ELR (cell line): ENCODE measurements at regions not wholly inside any gene's neighbourhood (a gene's known extent, or its start where the extent isn't known, plus 50 kb on each side); places are given as distances from the start of the nearest gene placed in this dataset.
A peak's percentile ranks its signal among the peaks of the same experiment; 100 is the strongest.

ENCODE experiments used
- DNase-seq: peaks from one replicate; pipeline ENCODE4 v3.0.0-alpha.2; 2015; ENCODE audit warnings: low read depth

- DNase-seq = no peak
Observed at GRCh38 chr16:73882033-73882432, 414.6 kb upstream of the PSMD7 start.

- no peak for DNase-seq
Observed at GRCh38 chr16:73879621-73880020, 417.0 kb upstream of the PSMD7 start.

GRCh38 chr16:73878611-73879010 lies 418.0 kb upstream of the PSMD7 start:
- DNase-seq = peak; percentile 64

GRCh38 chr16:73877150-73877549 lies 419.5 kb upstream of the PSMD7 start:
- no peak for DNase-seq

- DNase-seq = no peak
Observed at GRCh38 chr16:73875996-73876690, 420.5 kb upstream of the PSMD7 start.

GRCh38 chr16:73874324-73874723 lies 422.3 kb upstream of the PSMD7 start:
- no peak for DNase-seq

GRCh38 chr16:73873643-73874042 lies 423.0 kb upstream of the PSMD7 start:
- DNase-seq = no peak

- DNase-seq = no peak
Observed at GRCh38 chr16:73872856-73873255, 423.8 kb upstream of the PSMD7 start.

- DNase-seq = no peak
Observed at GRCh38 chr16:73871088-73871733, 425.4 kb upstream of the PSMD7 start.

GRCh38 chr16:73869126-73869525 lies 427.5 kb upstream of the PSMD7 start:
- no peak for DNase-seq

- no peak for DNase-seq
Observed at GRCh38 chr16:73864868-73865267, 431.7 kb upstream of the PSMD7 start.

GRCh38 chr16:73858326-73858725 lies 438.3 kb upstream of the PSMD7 start:
- no peak for DNase-seq

- no peak for DNase-seq
Observed at GRCh38 chr16:73853968-73854367, 442.6 kb upstream of the PSMD7 start.

GRCh38 chr16:73852561-73852960 lies 444.1 kb upstream of the PSMD7 start:
- no peak for DNase-seq

- DNase-seq = no peak
Observed at GRCh38 chr16:73848993-73849392, 447.6 kb upstream of the PSMD7 start.

- DNase-seq = no peak
Observed at GRCh38 chr16:73847090-73847489, 449.5 kb upstream of the PSMD7 start.

- DNase-seq = no peak
Observed at GRCh38 chr16:73846356-73846755, 450.3 kb upstream of the PSMD7 start.

- DNase-seq = no peak
Observed at GRCh38 chr16:73846007-73846330, 450.6 kb upstream of the PSMD7 start.

GRCh38 chr16:73845238-73846006 lies 451.2 kb upstream of the PSMD7 start:
- DNase-seq = no peak

GRCh38 chr16:73840728-73841127 lies 455.9 kb upstream of the PSMD7 start:
- DNase-seq = no peak

- DNase-seq = no peak
Observed at GRCh38 chr16:73831220-73831619, 465.4 kb upstream of the PSMD7 start.

GRCh38 chr16:73823205-73823849 lies 473.3 kb upstream of the PSMD7 start:
- no peak for DNase-seq
